B cell (primary cell): ENCODE measurements at regions not wholly inside any gene's neighbourhood (a gene's known extent, or its start where the extent isn't known, plus 50 kb on each side); places are given as distances from the start of the nearest gene placed in this dataset.

ENCODE experiments used
- EZH2 ChIP-seq: IDR thresholded peaks from 2 replicates; pipeline ENCODE4 v1.6.1; 2012; ENCODE audit warnings: borderline replicate concordance, low read depth, mild to moderate bottlenecking, moderate library complexity, low read length; ENCODE audit not compliant: insufficient read depth, poor library complexity, severe bottlenecking
- TF ChIP-seq, protein P1 (sequence below): fragments of 200-600 bp; IDR thresholded peaks from one replicate; pipeline ENCODE4 v1.8.0; 2022; ENCODE audit warnings: antibody characterized with exemption, mild to moderate bottlenecking

DNA sequence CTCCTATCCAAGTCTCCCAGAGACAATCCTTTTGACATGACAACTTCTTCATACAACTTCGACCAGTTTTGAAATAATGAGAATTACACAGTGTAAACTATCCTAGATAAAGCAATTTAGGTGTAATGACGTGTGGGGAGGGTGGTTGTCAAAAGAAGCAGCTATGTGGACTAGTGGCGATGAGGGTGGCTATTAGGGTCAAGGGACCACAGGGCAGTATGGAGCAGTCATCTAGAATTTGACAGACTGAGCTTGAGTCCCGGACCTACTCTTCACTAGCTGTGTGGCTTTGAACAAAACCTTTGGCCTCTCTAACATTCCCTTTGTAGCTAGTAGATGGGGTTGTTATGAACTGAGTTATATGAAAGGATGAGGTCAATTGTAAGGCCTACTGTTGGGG is 247.1 kb downstream of the HAPSTR1 start:
- TF ChIP-seq, protein P1, sequence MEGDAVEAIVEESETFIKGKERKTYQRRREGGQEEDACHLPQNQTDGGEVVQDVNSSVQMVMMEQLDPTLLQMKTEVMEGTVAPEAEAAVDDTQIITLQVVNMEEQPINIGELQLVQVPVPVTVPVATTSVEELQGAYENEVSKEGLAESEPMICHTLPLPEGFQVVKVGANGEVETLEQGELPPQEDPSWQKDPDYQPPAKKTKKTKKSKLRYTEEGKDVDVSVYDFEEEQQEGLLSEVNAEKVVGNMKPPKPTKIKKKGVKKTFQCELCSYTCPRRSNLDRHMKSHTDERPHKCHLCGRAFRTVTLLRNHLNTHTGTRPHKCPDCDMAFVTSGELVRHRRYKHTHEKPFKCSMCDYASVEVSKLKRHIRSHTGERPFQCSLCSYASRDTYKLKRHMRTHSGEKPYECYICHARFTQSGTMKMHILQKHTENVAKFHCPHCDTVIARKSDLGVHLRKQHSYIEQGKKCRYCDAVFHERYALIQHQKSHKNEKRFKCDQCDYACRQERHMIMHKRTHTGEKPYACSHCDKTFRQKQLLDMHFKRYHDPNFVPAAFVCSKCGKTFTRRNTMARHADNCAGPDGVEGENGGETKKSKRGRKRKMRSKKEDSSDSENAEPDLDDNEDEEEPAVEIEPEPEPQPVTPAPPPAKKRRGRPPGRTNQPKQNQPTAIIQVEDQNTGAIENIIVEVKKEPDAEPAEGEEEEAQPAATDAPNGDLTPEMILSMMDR: no peak
- TF ChIP-seq EZH2: no peak
